ENCODE measurements at regions not wholly inside any gene's neighbourhood (a gene's known extent, or its start where the extent isn't known, plus 50 kb on each side); places are given as distances from the start of the nearest gene placed in this dataset.
"Not testable (repeated sequence)": the region's sequence is repeated elsewhere in the genome, so short reads cannot be mapped to it uniquely, and the experiment has no call there.

- DNase-seq: no peak
- Mint-ChIP-seq H3K4me3 (no peak overlapping the region), H3K36me3 (no peaks in the 10 kb centered on the region)
These were observed 276.8 kb upstream of the PFKP start for GRCh38 chr10:2790396-2791188.

GRCh38 chr10:2786251-2786650, 281.1 kb upstream of the PFKP start:
- no peaks in the 10 kb centered on the region for H3K9me3 Mint-ChIP-seq
- CTCF ChIA-PET: no interaction called here
- H3K27me3 Mint-ChIP-seq: no peaks in the 10 kb centered on the region
- no peak overlapping the region for H3K27ac Mint-ChIP-seq
- DNase-seq: no peak
- H3K36me3 Mint-ChIP-seq: no peaks in the 10 kb centered on the region
- H3K4me3 Mint-ChIP-seq: no peak overlapping the region
- no peaks in the 10 kb centered on the region for H3K4me1 Mint-ChIP-seq

More at GRCh38 chr10:2790396-2791188, 276.8 kb upstream of the PFKP start:
- CTCF ChIA-PET: interaction anchor here (0.6 kb wide), 1 partner anchor 12 kb away, joined by 3 read pairs; no protein-coding TSS in a partner anchor
- no peaks in the 10 kb centered on the region for H3K27me3 Mint-ChIP-seq
- H3K9me3 Mint-ChIP-seq: no peaks in the 10 kb centered on the region
- no peak overlapping the region for H3K27ac Mint-ChIP-seq
- peaks cover 7% of the 10 kb centered on the region for H3K4me1 Mint-ChIP-seq

- H3K4me3 Mint-ChIP-seq: no peak overlapping the region
- H3K9me3 Mint-ChIP-seq: no peaks in the 10 kb centered on the region
- H3K27ac Mint-ChIP-seq: no peak overlapping the region
- no peak for DNase-seq
- H3K4me1 Mint-ChIP-seq: no peaks in the 10 kb centered on the region
- CTCF ChIA-PET: no interaction called here
- no peaks in the 10 kb centered on the region for H3K27me3 Mint-ChIP-seq
- H3K36me3 Mint-ChIP-seq: no peaks in the 10 kb centered on the region
These were observed 282.6 kb upstream of the PFKP start for GRCh38 chr10:2784766-2785165.

GRCh38 chr10:2782950-2783349, 284.4 kb upstream of the PFKP start:
- Mint-ChIP-seq H3K27me3 (no peaks in the 10 kb centered on the region), H3K27ac (no peak overlapping the region)
- CTCF ChIA-PET: no interaction called here

GRCh38 chr10:2782265-2782664, 285.1 kb upstream of the PFKP start:
- Mint-ChIP-seq H3K4me3 (no peak overlapping the region), H3K27me3 (no peaks in the 10 kb centered on the region), H3K9me3 (no peaks in the 10 kb centered on the region), H3K4me1 (no peaks in the 10 kb centered on the region), H3K27ac (no peak overlapping the region), H3K36me3 (no peaks in the 10 kb centered on the region)
- CTCF ChIA-PET: no interaction called here
- no peak for DNase-seq

More at GRCh38 chr10:2782950-2783349, 284.4 kb upstream of the PFKP start:
- Mint-ChIP-seq H3K9me3 (no peaks in the 10 kb centered on the region), H3K4me3 (no peak overlapping the region), H3K36me3 (no peaks in the 10 kb centered on the region), H3K4me1 (no peaks in the 10 kb centered on the region)
- DNase-seq: no peak

GRCh38 chr10:2777666-2778355, 289.5 kb upstream of the PFKP start:
- Mint-ChIP-seq H3K27me3 (no peaks in the 10 kb centered on the region), H3K4me3 (no peak overlapping the region), H3K4me1 (no peaks in the 10 kb centered on the region), H3K9me3 (no peaks in the 10 kb centered on the region), H3K27ac (no peak overlapping the region), H3K36me3 (no peaks in the 10 kb centered on the region)
- CTCF ChIA-PET: no interaction called here
- no peak for DNase-seq

- DNase-seq: no peak
- Mint-ChIP-seq H3K27ac (no peak overlapping the region), H3K9me3 (no peaks in the 10 kb centered on the region), H3K4me3 (no peak overlapping the region), H3K27me3 (no peaks in the 10 kb centered on the region), H3K36me3 (no peaks in the 10 kb centered on the region), H3K4me1 (no peaks in the 10 kb centered on the region)
- CTCF ChIA-PET: no interaction called here
These were observed 294.3 kb upstream of the PFKP start for GRCh38 chr10:2772816-2773631.

- H3K4me1 Mint-ChIP-seq: no peaks in the 10 kb centered on the region
- no peaks in the 10 kb centered on the region for H3K36me3 Mint-ChIP-seq
- no peak for DNase-seq
- CTCF ChIA-PET: no interaction called here
- no peak overlapping the region for H3K4me3 Mint-ChIP-seq
- no peak overlapping the region for H3K27ac Mint-ChIP-seq
- H3K9me3 Mint-ChIP-seq: no peaks in the 10 kb centered on the region
- no peaks in the 10 kb centered on the region for H3K27me3 Mint-ChIP-seq
These were observed 295.2 kb upstream of the PFKP start for GRCh38 chr10:2772135-2772534.

- H3K4me3 Mint-ChIP-seq, H3K4me1 Mint-ChIP-seq: not testable (repeated sequence)
These were observed 300.1 kb upstream of the PFKP start for GRCh38 chr10:2767293-2767692.

GRCh38 chr10:2761971-2762370, 305.4 kb upstream of the PFKP start:
- no peak overlapping the region for H3K4me3 Mint-ChIP-seq
- DNase-seq: no peak
- H3K36me3 Mint-ChIP-seq: no peaks in the 10 kb centered on the region
- H3K4me1 Mint-ChIP-seq: no peaks in the 10 kb centered on the region
- no peak overlapping the region for H3K27ac Mint-ChIP-seq
- CTCF ChIA-PET: no interaction called here
- H3K9me3 Mint-ChIP-seq: peaks cover 2% of the 10 kb centered on the region
- peaks cover 4% of the 10 kb centered on the region for H3K27me3 Mint-ChIP-seq

More at GRCh38 chr10:2767293-2767692, 300.1 kb upstream of the PFKP start:
- CTCF ChIA-PET, H3K9me3 Mint-ChIP-seq, H3K36me3 Mint-ChIP-seq, DNase-seq, H3K27me3 Mint-ChIP-seq, H3K27ac Mint-ChIP-seq: not testable (repeated sequence)

- no peaks in the 10 kb centered on the region for H3K36me3 Mint-ChIP-seq
- H3K27ac Mint-ChIP-seq: no peak overlapping the region
- no peaks in the 10 kb centered on the region for H3K4me1 Mint-ChIP-seq
- peaks cover 2% of the 10 kb centered on the region for H3K9me3 Mint-ChIP-seq
- no peak for DNase-seq
- H3K27me3 Mint-ChIP-seq: peaks cover 4% of the 10 kb centered on the region
- CTCF ChIA-PET: no interaction called here
- H3K4me3 Mint-ChIP-seq: no peak overlapping the region
These were observed 306.0 kb upstream of the PFKP start for GRCh38 chr10:2761311-2761710.

- H3K27ac Mint-ChIP-seq: no peak overlapping the region
- H3K36me3 Mint-ChIP-seq: no peaks in the 10 kb centered on the region
- H3K4me3 Mint-ChIP-seq: no peak overlapping the region
- peaks cover 4% of the 10 kb centered on the region for H3K27me3 Mint-ChIP-seq
- DNase-seq: no peak
- CTCF ChIA-PET: interaction anchor here (0.5 kb wide), 1 partner anchor 14 kb away, joined by 3 read pairs; no protein-coding TSS in a partner anchor
- peaks cover 2% of the 10 kb centered on the region for H3K9me3 Mint-ChIP-seq
- no peaks in the 10 kb centered on the region for H3K4me1 Mint-ChIP-seq
These were observed 306.6 kb upstream of the PFKP start for GRCh38 chr10:2760736-2761135.

GRCh38 chr10:2759233-2759632, 308.1 kb upstream of the PFKP start:
- Mint-ChIP-seq H3K4me1 (no peaks in the 10 kb centered on the region), H3K9me3 (peaks cover 7% of the 10 kb centered on the region), H3K36me3 (no peaks in the 10 kb centered on the region), H3K27ac (no peak overlapping the region), H3K4me3 (no peak overlapping the region), H3K27me3 (peaks cover 4% of the 10 kb centered on the region)
- CTCF ChIA-PET: no interaction called here
- DNase-seq: no peak

- peaks cover 5% of the 10 kb centered on the region for H3K9me3 Mint-ChIP-seq
- DNase-seq: no peak
- H3K4me3 Mint-ChIP-seq: no peak overlapping the region
- no peaks in the 10 kb centered on the region for H3K27me3 Mint-ChIP-seq
- CTCF ChIA-PET: no interaction called here
- no peak overlapping the region for H3K27ac Mint-ChIP-seq
- no peaks in the 10 kb centered on the region for H3K36me3 Mint-ChIP-seq
- H3K4me1 Mint-ChIP-seq: no peaks in the 10 kb centered on the region
These were observed 312.4 kb upstream of the PFKP start for GRCh38 chr10:2754943-2755342.

Data from activated naive CD4-positive, alpha-beta T cell treated with anti-CD3 and anti-CD28 coated beads, Interleukin-2, amount 10 ng/mL, durations not matched to agents 7 days and 5 days (primary cell).